ENCODE measurements at regions not wholly inside any gene's neighbourhood (a gene's known extent, or its start where the extent isn't known, plus 50 kb on each side); places are given as distances from the start of the nearest gene placed in this dataset.

GRCh38 chr12:20125276-20125798, 243.0 kb upstream of the PDE3A start:
- no peak for TF ChIP-seq TCF7L2 (IDR thresholded peaks at IDR 0.05; ENCODE audit: low read depth, low read length)
- no peak for TF ChIP-seq CTCF (IDR thresholded peaks at IDR 0.05)
- no peak for TF ChIP-seq REST (IDR thresholded peaks at IDR 0.05; ENCODE audit: insufficient read depth in 1 of 2, low read depth in 2 of 2, low read length in 1 of 2)
- TF ChIP-seq POLR2AphosphoS5 (IDR thresholded peaks at IDR 0.05; ENCODE audit: low read depth, low read length) = no peak
- TF ChIP-seq SIN3A (IDR thresholded peaks at IDR 0.05; ENCODE audit: borderline replicate concordance, insufficient read depth, low read depth, low read length) = no peak
- ChIA-PET POLR2A (no interaction called here), CTCF (no interaction called here)
- H3K4me3 ChIP-seq (ENCODE audit: low read depth in 2 of 2, low read length in 2 of 2) = no peak overlapping the region
- no peak overlapping the region for H3K27ac ChIP-seq (ENCODE audit: low read length)
- H3K9me3 ChIP-seq (ENCODE audit: control insufficient read depth, insufficient read depth, low read depth, low read length) = no peaks in the 10 kb centered on the region
- no peak for DNase-seq (ENCODE audit: low read depth, low spot score)
- no peaks in the 10 kb centered on the region for H3K36me3 ChIP-seq (ENCODE audit: control insufficient read depth, insufficient read depth, low read length)
- H3K4me1 ChIP-seq (ENCODE audit: control insufficient read depth, insufficient read depth, low read length) = no peaks in the 10 kb centered on the region
- in situ Hi-C loops (cut with HindIII; ENCODE audit: low pct_unique_long_range_greater_than_20kb, low sequenced_read_pairs) (no loop called here), intact Hi-C loops (cut with micrococcal nuclease; ENCODE audit: unreplicated experiment) (no loop called here)
- BruUV-seq (replicated peaks) = no TSS peak
- no peaks in the 10 kb centered on the region for H3K27me3 ChIP-seq (ENCODE audit: control insufficient read depth, insufficient read depth, low read length)
- ATAC-seq = no peak

DNA sequence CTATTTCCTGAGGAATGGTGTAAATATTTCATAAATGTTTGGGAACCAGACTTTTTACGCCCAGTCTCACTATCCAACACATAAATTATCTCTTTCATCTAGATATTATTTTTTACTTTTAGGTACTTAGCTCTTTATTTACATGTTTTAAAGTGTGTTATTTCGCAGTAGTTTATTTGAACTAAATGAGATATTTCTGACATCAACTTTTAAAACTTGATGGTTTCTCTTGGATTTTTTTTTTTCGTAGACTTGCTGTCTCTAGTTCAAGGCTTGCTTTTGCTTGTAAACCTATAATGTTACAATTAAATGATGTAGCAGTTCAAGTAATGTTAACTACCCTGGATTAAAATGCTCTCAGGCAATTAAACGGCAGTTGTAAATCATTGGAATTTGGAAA, 241.7 kb upstream of the PDE3A start:
- in situ Hi-C loops (cut with HindIII; ENCODE audit: low pct_unique_long_range_greater_than_20kb, low sequenced_read_pairs) = no loop called here
- ChIA-PET CTCF (interaction anchor here (0.6 kb wide), 1 partner anchor 797 kb away, joined by 3 read pairs; no protein-coding TSS in a partner anchor), POLR2A (no interaction called here)
- Histone ChIP-seq H3K4me3 (ENCODE audit: low read depth in 2 of 2, low read length in 2 of 2) (no peak overlapping the region), H3K4me1 (ENCODE audit: control insufficient read depth, insufficient read depth, low read length) (no peaks in the 10 kb centered on the region), H3K9me3 (ENCODE audit: control insufficient read depth, insufficient read depth, low read depth, low read length) (no peaks in the 10 kb centered on the region), H3K27ac (ENCODE audit: low read length) (no peak overlapping the region), H3K27me3 (ENCODE audit: control insufficient read depth, insufficient read depth, low read length) (no peaks in the 10 kb centered on the region), H3K36me3 (ENCODE audit: control insufficient read depth, insufficient read depth, low read length) (no peaks in the 10 kb centered on the region)
- intact Hi-C loops (cut with micrococcal nuclease; ENCODE audit: unreplicated experiment) = no loop called here
- no peak for TF ChIP-seq POLR2AphosphoS5 (IDR thresholded peaks at IDR 0.05; ENCODE audit: low read depth, low read length)
- no peak for TF ChIP-seq TCF7L2 (IDR thresholded peaks at IDR 0.05; ENCODE audit: low read depth, low read length)
- no peak for TF ChIP-seq SIN3A (IDR thresholded peaks at IDR 0.05; ENCODE audit: borderline replicate concordance, insufficient read depth, low read depth, low read length)
- no peak for TF ChIP-seq CTCF (IDR thresholded peaks at IDR 0.05)
- ATAC-seq (no peak), DNase-seq (ENCODE audit: low read depth, low spot score) (no peak)
- no TSS peak for BruUV-seq (replicated peaks)
